Mesenchymal stem cell (in vitro differentiated cells and primary cell): ENCODE measurements at regions not wholly inside any gene's neighbourhood (a gene's known extent, or its start where the extent isn't known, plus 50 kb on each side); places are given as distances from the start of the nearest gene placed in this dataset.

Experiments used
- DNase-seq: peaks from one replicate; pipeline ENCODE4 v3.0.0-alpha.2; 2013
- H2AFZ ChIP-seq: one replicate; pipeline ENCODE4 v1.6.1; 2013; ENCODE audit warnings: low read depth, mild to moderate bottlenecking, control low read depth, inconsistent platforms, low read length, moderate library complexity
- H2AK5ac ChIP-seq: 2 replicates; pipeline ENCODE4 v1.6.1; 2013; ENCODE audit warnings: low read length, moderate library complexity, mild to moderate bottlenecking, inconsistent platforms; ENCODE audit not compliant: severe bottlenecking
- H2BK120ac ChIP-seq: one replicate; pipeline ENCODE4 v1.6.1; 2013; ENCODE audit warnings: low read depth, mild to moderate bottlenecking, inconsistent platforms, low read length, moderate library complexity
- H2BK12ac ChIP-seq, 2 experiments: one replicate each; pipeline ENCODE4 v1.6.1; 2013; ENCODE audit warnings: inconsistent platforms in 2 of 2, low read length in 2 of 2, mild to moderate bottlenecking in 2 of 2, moderate library complexity in 2 of 2, control low read depth in 1 of 2
- H2BK15ac ChIP-seq: one replicate; pipeline ENCODE4 v1.6.1; 2013; ENCODE audit warnings: mild to moderate bottlenecking, low read depth, inconsistent platforms; ENCODE audit not compliant: poor library complexity, severe bottlenecking
- H2BK5ac ChIP-seq: 2 replicates; pipeline ENCODE4 v1.6.1; 2013; ENCODE audit warnings: low read depth, mild to moderate bottlenecking, low read length, control low read depth, inconsistent platforms; ENCODE audit not compliant: poor library complexity, severe bottlenecking
- H3K14ac ChIP-seq, 2 experiments: one replicate each; pipeline ENCODE4 v1.6.1; 2013; ENCODE audit warnings: inconsistent platforms in 2 of 2, low read length in 2 of 2, control low read depth in 1 of 2, mild to moderate bottlenecking in 1 of 2, moderate library complexity in 1 of 2
- H3K18ac ChIP-seq, 2 experiments: one replicate each; pipeline ENCODE4 v1.6.1; 2013; ENCODE audit warnings: inconsistent platforms in 2 of 2, low read length in 2 of 2, control low read depth in 1 of 2, low read depth in 1 of 2, mild to moderate bottlenecking in 1 of 2
- H3K23ac ChIP-seq, 2 experiments: one replicate each; pipeline ENCODE4 v1.6.1; 2013; ENCODE audit warnings: inconsistent platforms in 2 of 2, low read length in 2 of 2, mild to moderate bottlenecking in 2 of 2, moderate library complexity in 2 of 2, control low read depth in 1 of 2
- H3K27ac ChIP-seq: 2 replicates; pipeline ENCODE4 v1.5.1; 2013; ENCODE audit warnings: mild to moderate bottlenecking, moderate library complexity, low read length, control low read depth, inconsistent platforms; ENCODE audit not compliant: poor library complexity, severe bottlenecking
- H3K27me3 ChIP-seq, 2 experiments: 2 replicates each; pipeline versions ENCODE4 v1.6.1 to v1.7.0; 2013; ENCODE audit warnings: low read length in 2 of 2, mild to moderate bottlenecking in 2 of 2, moderate library complexity in 2 of 2, control low read depth in 1 of 2, inconsistent platforms in 1 of 2; ENCODE audit not compliant: control insufficient read depth in 1 of 2, insufficient read depth in 1 of 2
- H3K36me3 ChIP-seq, 2 experiments: 2 replicates each; pipeline versions ENCODE4 v1.6.1 to v1.7.0; 2013; ENCODE audit warnings: low read length in 2 of 2, control low read depth in 1 of 2, inconsistent platforms in 1 of 2, low read depth in 1 of 2, mild to moderate bottlenecking in 1 of 2; ENCODE audit not compliant: insufficient read depth in 2 of 2, control insufficient read depth in 1 of 2
- H3K4ac ChIP-seq, 2 experiments: one replicate each; pipeline ENCODE4 v1.6.1; 2013; ENCODE audit warnings: inconsistent platforms in 2 of 2, low read length in 2 of 2, mild to moderate bottlenecking in 2 of 2, moderate library complexity in 2 of 2, control low read depth in 1 of 2, low read depth in 1 of 2
- H3K4me1 ChIP-seq: 2 replicates; pipeline ENCODE4 v1.6.1; 2013; ENCODE audit warnings: low read depth, low read length, control low read depth; ENCODE audit not compliant: control insufficient read depth, insufficient read depth
- H3K4me2 ChIP-seq: 2 replicates; pipeline ENCODE4 v1.6.1; 2013; ENCODE audit warnings: low read length, mild to moderate bottlenecking, inconsistent platforms; ENCODE audit not compliant: poor library complexity, severe bottlenecking
- H3K4me3 ChIP-seq, 2 experiments: 2 replicates each; pipeline versions ENCODE4 v1.5.1 to v1.7.0; 2013; ENCODE audit warnings: low read length in 2 of 2, mild to moderate bottlenecking in 2 of 2, control low read depth in 1 of 2, low read depth in 1 of 2; ENCODE audit not compliant: insufficient read depth in 1 of 2
- H3K79me1 ChIP-seq: replicated peaks from 2 replicates; pipeline ENCODE4 v1.6.1; 2013; ENCODE audit warnings: mild to moderate bottlenecking, control low read depth, low read length, inconsistent platforms; ENCODE audit not compliant: poor library complexity, severe bottlenecking
- H3K9ac ChIP-seq: 2 replicates; pipeline ENCODE4 v1.7.0; 2013; ENCODE audit warnings: mild to moderate bottlenecking, low read length, moderate library complexity
- H3K9me3 ChIP-seq: 2 replicates; pipeline ENCODE4 v1.7.0; 2013; ENCODE audit warnings: mild to moderate bottlenecking, low read length; ENCODE audit not compliant: control insufficient read depth
- H4K8ac ChIP-seq: one replicate; pipeline ENCODE4 v1.6.1; 2013; ENCODE audit warnings: inconsistent platforms, mild to moderate bottlenecking, low read length, moderate library complexity
- H4K91ac ChIP-seq: one replicate; pipeline ENCODE4 v1.6.1; 2013; ENCODE audit warnings: mild to moderate bottlenecking, low read length, inconsistent platforms
- WGBS: methylation state at CpG from one replicate; pipeline ENCODE4 v1.1.7; 2013; ENCODE audit warnings: mixed read lengths; 5-methylcytosine and 5-hydroxymethylcytosine counted together

GRCh38 chr14:106309423-106309822, 783.0 kb downstream of the TMEM121 start:
- no peak overlapping the region for H3K23ac ChIP-seq
- H2BK12ac ChIP-seq, result no peak overlapping the region
- no peak overlapping the region for H2BK15ac ChIP-seq
- no peaks in the 10 kb centered on the region for H3K9me3 ChIP-seq
- H2BK120ac ChIP-seq, result no peak overlapping the region
- H4K91ac ChIP-seq, result no peak overlapping the region
- 89% methylated on average over 2 of the region's 2 CpGs for WGBS
- H2AFZ ChIP-seq, result no peak overlapping the region
- H3K27ac ChIP-seq, result no peak overlapping the region
- H3K4me2 ChIP-seq, result no peak overlapping the region
- no peaks in the 10 kb centered on the region for H3K36me3 ChIP-seq
- no peaks in the 10 kb centered on the region for H3K4me1 ChIP-seq
- H3K27me3 ChIP-seq, result no peaks in the 10 kb centered on the region
- no peaks in the 10 kb centered on the region for H3K79me1 ChIP-seq
- no peak overlapping the region for H3K4ac ChIP-seq
- H3K9ac ChIP-seq, result no peak overlapping the region
- no peak overlapping the region for H2BK5ac ChIP-seq
- H3K18ac ChIP-seq, result no peak overlapping the region
- H2AK5ac ChIP-seq, result no peak overlapping the region
- no peak for DNase-seq
- no peak overlapping the region for H4K8ac ChIP-seq
- no peak overlapping the region for H3K14ac ChIP-seq
- H3K4me3 ChIP-seq, result no peak overlapping the region

DNA sequence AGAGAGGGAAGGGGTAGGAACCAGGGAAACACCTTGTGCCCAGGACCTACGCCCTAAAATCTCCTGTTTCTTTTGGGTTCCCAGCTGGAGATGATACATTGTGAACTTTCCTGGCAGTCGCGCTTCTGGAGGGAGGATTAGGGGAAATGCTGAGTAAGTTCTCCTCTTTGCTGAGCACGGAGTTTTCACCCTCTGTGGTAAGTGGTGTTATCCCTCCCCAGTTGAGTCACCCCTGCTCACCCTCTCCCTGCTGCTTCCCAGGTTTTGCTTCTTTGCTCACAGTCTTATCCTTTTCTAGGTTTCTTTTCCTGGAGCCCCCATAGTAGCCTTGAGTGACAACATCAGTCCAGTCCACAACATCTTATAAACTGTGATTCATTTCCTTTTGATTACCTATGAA, 789.1 kb downstream of the TMEM121 start:
- Histone ChIP-seq H3K4me2 (no peak overlapping the region), H3K79me1 (no peaks in the 10 kb centered on the region), H2BK120ac (no peak overlapping the region), H4K8ac (no peak overlapping the region), H3K4me3 (no peak overlapping the region), H3K9ac (no peak overlapping the region), H2AFZ (no peak overlapping the region), H2BK12ac (no peak overlapping the region), H3K27me3 (no peaks in the 10 kb centered on the region), H3K23ac (no peak overlapping the region), H3K9me3 (no peaks in the 10 kb centered on the region), H2BK15ac (no peak overlapping the region), H3K18ac (no peak overlapping the region), H3K14ac (no peak overlapping the region), H3K4me1 (no peaks in the 10 kb centered on the region), H2BK5ac (no peak overlapping the region), H2AK5ac (no peak overlapping the region), H3K36me3 (no peaks in the 10 kb centered on the region), H3K4ac (no peak overlapping the region), H3K27ac (no peak overlapping the region), H4K91ac (no peak overlapping the region)
- DNase-seq, result no peak
- WGBS, result 62% methylated on average over 4 of the region's 4 CpGs

DNA sequence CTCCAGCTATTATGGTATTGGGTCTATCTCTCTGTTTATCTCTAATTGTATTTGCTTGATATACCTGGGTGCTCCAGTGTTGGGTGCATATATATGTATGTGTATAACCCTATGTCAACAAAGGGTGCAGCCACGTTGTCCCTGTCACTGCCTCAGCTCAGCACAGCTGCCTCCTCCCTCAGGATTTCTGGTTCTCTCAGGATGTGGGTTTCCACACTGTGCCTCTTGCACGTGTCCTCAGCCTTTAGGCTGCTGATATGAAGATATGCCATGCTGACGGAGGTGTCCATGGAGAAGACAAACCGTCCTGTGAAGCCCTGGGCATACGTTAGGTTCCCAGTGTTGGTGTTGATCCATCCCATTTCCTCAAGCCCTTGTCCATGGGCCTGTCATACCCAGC, 791.2 kb downstream of the TMEM121 start:
- Histone ChIP-seq H3K9me3 (no peaks in the 10 kb centered on the region), H3K18ac (no peak overlapping the region), H4K91ac (no peak overlapping the region), H3K23ac (no peak overlapping the region), H2BK15ac (no peak overlapping the region), H3K4me3 (no peak overlapping the region), H3K27me3 (no peaks in the 10 kb centered on the region), H2AK5ac (no peak overlapping the region), H2BK5ac (no peak overlapping the region), H3K4ac (no peak overlapping the region), H2BK12ac (no peak overlapping the region), H4K8ac (no peak overlapping the region), H3K79me1 (no peaks in the 10 kb centered on the region), H2BK120ac (no peak overlapping the region), H3K9ac (no peak overlapping the region), H3K14ac (no peak overlapping the region), H3K4me1 (no peaks in the 10 kb centered on the region), H3K27ac (no peak overlapping the region), H3K4me2 (no peak overlapping the region), H2AFZ (no peak overlapping the region), H3K36me3 (no peaks in the 10 kb centered on the region)
- 31% methylated on average over 5 of the region's 5 CpGs for WGBS
- DNase-seq, result no peak

- no peak overlapping the region for H3K23ac ChIP-seq
- H3K27me3 ChIP-seq, result no peaks in the 10 kb centered on the region
- H4K8ac ChIP-seq, result no peak overlapping the region
- WGBS, result 34% methylated on average over 3 of the region's 3 CpGs
- H2AK5ac ChIP-seq, result no peak overlapping the region
- no peak overlapping the region for H2BK120ac ChIP-seq
- no peaks in the 10 kb centered on the region for H3K9me3 ChIP-seq
- no peaks in the 10 kb centered on the region for H3K79me1 ChIP-seq
- H3K4me3 ChIP-seq, result no peak overlapping the region
- no peak overlapping the region for H3K18ac ChIP-seq
- H3K4ac ChIP-seq, result no peak overlapping the region
- no peak for DNase-seq
- no peak overlapping the region for H3K9ac ChIP-seq
- no peak overlapping the region for H2BK5ac ChIP-seq
- H3K4me1 ChIP-seq, result no peaks in the 10 kb centered on the region
- no peak overlapping the region for H2AFZ ChIP-seq
- H4K91ac ChIP-seq, result no peak overlapping the region
- H2BK15ac ChIP-seq, result no peak overlapping the region
- H3K36me3 ChIP-seq, result no peaks in the 10 kb centered on the region
- no peak overlapping the region for H3K4me2 ChIP-seq
- H3K27ac ChIP-seq, result no peak overlapping the region
- no peak overlapping the region for H2BK12ac ChIP-seq
- H3K14ac ChIP-seq, result no peak overlapping the region
These were observed 792.3 kb downstream of the TMEM121 start for GRCh38 chr14:106318700-106319099.
